ENCODE measurements at regions not wholly inside any gene's neighbourhood (a gene's known extent, or its start where the extent isn't known, plus 50 kb on each side); places are given as distances from the start of the nearest gene placed in this dataset.
A peak's percentile ranks its signal among the peaks of the same experiment; 100 is the strongest.

DNA sequence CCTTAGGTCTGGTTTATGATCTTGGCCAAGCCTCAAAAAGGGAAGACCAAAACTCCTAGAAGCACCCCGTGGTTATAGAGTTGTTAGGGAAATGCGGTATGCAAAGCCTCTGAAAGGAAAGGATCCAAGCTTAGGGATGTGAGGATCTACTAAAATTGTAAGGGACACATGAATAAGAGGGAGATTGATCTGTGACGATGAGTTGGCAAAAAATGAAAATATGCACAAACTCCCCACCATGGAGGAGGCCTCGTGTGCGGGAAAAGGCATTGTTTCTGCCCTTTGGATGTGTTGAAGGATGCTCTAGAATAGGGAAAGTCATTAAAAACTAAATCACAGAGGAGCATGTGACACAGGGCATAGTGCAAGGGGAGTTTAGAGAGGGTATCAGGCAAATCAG, 88.7 kb upstream of the UBL3 start:
- Histone ChIP-seq H3K27me3 (no peaks in the 10 kb centered on the region), H3K4me2 (no peak overlapping the region), H3K4me3 (no peak overlapping the region), H3K27ac (no peak overlapping the region), H3K9me3 (no peaks in the 10 kb centered on the region), H3K36me3 (no peaks in the 10 kb centered on the region), H3K4me1 (peaks cover 41% of the 10 kb centered on the region), H3K9ac (no peak overlapping the region), H4K20me1 (0 out of 2 replicates have a peak, but pooled peaks cover 6% of the 10 kb centered on the region)
- no peak for TF ChIP-seq Cebpa-rat (IDR thresholded peaks at IDR 0.05)

DNA sequence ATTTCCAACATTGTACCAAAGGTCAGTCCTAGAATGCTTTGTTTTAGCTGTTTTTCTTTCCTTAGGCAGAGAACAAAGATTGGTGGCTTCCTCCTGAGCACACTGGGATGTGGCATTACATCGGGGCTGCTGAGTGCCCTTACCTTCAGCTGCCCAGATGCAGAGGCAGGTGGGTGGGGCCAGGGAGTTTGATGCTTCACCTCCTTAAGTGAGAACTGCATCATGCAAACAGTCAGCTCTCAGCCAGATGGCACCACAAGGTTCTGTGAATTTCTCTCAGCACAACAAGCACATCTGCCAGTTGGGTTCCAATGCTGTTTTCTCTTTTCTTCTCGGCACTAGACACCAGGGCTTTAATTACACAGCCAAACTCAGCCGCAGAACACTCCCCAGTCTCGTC, 87.4 kb upstream of the UBL3 start:
- no peak overlapping the region for H3K27ac ChIP-seq

DNA sequence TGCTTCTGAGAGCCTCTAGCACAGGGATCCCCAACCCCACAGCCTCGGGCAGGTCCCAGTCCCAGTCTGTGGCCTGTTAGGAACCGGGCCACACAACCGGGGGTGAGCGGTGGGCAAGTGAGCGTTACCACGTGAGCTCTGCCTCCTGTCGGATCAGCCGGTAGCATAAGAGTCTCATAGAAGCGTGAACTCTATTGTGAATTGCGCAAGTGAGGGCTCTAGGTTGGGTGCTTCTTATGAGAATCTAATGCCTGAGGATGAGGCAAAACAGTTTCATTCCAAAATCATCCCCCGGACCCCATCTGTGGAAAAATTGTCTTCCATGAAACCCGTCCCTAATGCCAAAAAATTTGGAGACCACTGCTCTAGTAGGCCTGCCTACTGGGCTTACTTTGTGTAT, 87.0 kb upstream of the UBL3 start:
- Histone ChIP-seq H3K4me2 (peak overlapping the region; percentile 81), H3K9ac (no peak overlapping the region), H3K27me3 (no peaks in the 10 kb centered on the region), H3K36me3 (no peaks in the 10 kb centered on the region), H4K20me1 (0 out of 2 replicates have a peak, but pooled peaks cover 6% of the 10 kb centered on the region), H3K9me3 (no peaks in the 10 kb centered on the region), H3K4me1 (peaks cover 41% of the 10 kb centered on the region), H3K27ac (no peak overlapping the region), H3K4me3 (no peak overlapping the region)
- no peak for TF ChIP-seq Cebpa-rat (IDR thresholded peaks at IDR 0.05)

More for the DNA sequence above, 87.4 kb upstream of the UBL3 start:
- Histone ChIP-seq H3K4me3 (no peak overlapping the region), H4K20me1 (0 out of 2 replicates have a peak, but pooled peaks cover 6% of the 10 kb centered on the region), H3K9me3 (no peaks in the 10 kb centered on the region), H3K36me3 (no peaks in the 10 kb centered on the region), H3K4me1 (peaks cover 41% of the 10 kb centered on the region), H3K4me2 (peak overlapping the region; percentile 81), H3K9ac (no peak overlapping the region), H3K27me3 (no peaks in the 10 kb centered on the region)
- TF ChIP-seq Cebpa-rat (IDR thresholded peaks at IDR 0.05) = no peak

DNA sequence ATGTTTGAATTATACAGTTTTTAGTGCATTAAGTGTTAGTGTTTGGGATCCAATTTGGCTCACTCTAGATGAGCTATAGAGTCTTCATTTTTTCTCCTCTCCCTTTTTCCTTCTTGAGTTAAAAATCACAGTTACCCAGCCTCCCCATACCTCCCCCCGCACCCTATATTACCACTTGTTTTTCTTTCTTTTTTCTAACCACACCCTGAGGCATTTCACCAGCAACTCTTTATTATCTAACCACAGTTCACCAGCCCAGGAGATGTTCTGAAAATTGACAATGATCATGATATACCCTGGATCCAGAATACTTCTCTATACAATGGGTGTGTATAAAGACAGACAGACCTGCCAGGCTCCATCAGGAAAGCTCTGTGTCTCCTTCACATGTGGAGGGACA, 86.5 kb upstream of the UBL3 start:
- no peak overlapping the region for H3K9ac ChIP-seq

DNA sequence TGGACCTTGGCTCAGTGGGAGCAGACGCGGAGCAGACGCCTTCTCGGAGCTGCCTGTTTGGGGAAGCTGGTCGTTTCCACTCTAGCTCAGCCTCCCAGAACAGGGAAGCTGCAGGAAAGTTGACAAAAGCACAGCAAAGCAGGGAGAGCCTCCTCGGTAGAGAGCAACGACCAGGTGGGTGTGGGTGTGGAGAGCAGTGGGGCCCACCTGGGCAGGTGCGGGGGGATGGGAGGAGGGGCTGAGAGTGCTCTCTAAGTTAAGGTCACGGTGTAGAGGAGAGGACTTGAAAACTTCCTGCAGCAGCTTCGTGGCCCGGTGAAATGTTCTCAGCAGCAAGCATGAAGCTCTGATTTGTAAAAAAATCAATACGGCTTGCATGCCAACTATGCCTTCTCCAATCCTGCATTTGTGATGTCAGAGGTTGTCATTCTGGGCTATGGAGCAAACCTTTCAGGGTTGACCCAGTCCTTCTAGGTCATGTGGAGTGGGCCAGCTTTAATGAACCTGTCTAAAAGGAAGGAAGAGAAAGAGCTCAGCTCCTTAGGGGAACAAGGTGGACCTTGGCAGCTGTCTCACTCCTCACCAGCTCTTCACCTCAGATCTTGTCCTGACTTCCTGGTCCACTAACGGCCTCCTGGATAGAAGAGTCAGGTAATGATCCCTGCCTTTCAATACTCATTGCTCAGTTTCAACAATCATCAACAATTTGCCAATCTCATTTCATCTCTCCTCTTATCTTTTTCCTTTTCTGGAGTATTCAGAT, 85.8 kb upstream of the UBL3 start:
- Histone ChIP-seq H3K36me3 (no peaks in the 10 kb centered on the region), H3K27ac (peak overlapping the region; percentile 64), H3K27me3 (no peaks in the 10 kb centered on the region), H3K9ac (peak overlapping the region; percentile 37; the same call in 1 of the 2 replicates), H3K9me3 (no peaks in the 10 kb centered on the region), H4K20me1 (0 out of 2 replicates have a peak, but pooled peaks cover 6% of the 10 kb centered on the region), H3K4me3 (peak overlapping the region; percentile 30), H3K4me1 (peaks cover 41% of the 10 kb centered on the region), H3K4me2 (peak overlapping the region; percentile 81)
- no peak for TF ChIP-seq Cebpa-rat (IDR thresholded peaks at IDR 0.05)

More for the DNA sequence above, 86.5 kb upstream of the UBL3 start:
- Histone ChIP-seq H3K36me3 (no peaks in the 10 kb centered on the region), H3K27ac (peak overlapping the region; percentile 64; the same call in 1 of the 2 replicates), H3K4me3 (no peak overlapping the region), H3K27me3 (no peaks in the 10 kb centered on the region), H3K9me3 (no peaks in the 10 kb centered on the region), H4K20me1 (0 out of 2 replicates have a peak, but pooled peaks cover 6% of the 10 kb centered on the region), H3K4me1 (peaks cover 41% of the 10 kb centered on the region), H3K4me2 (peak overlapping the region; percentile 81)
- no peak for TF ChIP-seq Cebpa-rat (IDR thresholded peaks at IDR 0.05)

DNA sequence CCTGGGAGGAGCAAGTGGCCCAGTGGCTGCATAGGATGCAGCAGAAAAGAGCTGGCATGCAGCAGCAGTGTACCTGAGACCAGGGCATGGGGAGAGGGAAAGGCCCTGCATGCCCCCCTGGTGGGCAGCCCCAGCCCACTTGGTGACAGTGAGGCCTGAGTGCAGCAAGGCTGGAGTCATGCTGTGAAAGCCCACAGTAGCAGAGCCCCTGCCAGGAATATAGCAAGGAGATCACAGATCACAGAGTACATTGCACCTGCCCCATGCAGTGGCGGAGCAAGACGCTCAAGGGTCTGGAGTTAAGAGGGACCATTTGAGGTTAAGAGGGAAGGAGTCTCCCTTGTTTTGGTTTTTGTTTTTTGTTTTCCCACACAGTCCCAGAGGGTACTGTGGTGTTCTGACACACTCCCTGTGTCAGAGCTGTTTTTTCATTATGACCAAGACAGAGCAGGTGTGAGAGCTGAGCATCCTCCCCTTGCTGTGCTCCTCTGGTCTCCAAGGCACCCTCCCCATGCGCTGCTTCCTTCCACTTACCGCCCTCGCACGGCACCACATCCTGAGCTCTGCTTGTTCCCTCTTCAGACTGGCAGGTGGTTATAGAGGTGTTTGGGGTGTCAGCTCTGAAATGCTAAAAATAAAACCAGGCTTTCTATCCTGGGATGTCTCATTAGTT, 85.0 kb upstream of the UBL3 start:
- Histone ChIP-seq H4K20me1 (0 out of 2 replicates have a peak, but pooled peaks cover 6% of the 10 kb centered on the region), H3K36me3 (no peaks in the 10 kb centered on the region), H3K4me1 (peaks cover 41% of the 10 kb centered on the region), H3K27me3 (no peaks in the 10 kb centered on the region), H3K4me2 (peak overlapping the region; percentile 81), H3K4me3 (peak overlapping the region; percentile 30), H3K9me3 (no peaks in the 10 kb centered on the region), H3K27ac (peak overlapping the region; percentile 64), H3K9ac (peak overlapping the region; percentile 37; the same call in 1 of the 2 replicates)
- TF ChIP-seq Cebpa-rat (IDR thresholded peaks at IDR 0.05) = no peak

DNA sequence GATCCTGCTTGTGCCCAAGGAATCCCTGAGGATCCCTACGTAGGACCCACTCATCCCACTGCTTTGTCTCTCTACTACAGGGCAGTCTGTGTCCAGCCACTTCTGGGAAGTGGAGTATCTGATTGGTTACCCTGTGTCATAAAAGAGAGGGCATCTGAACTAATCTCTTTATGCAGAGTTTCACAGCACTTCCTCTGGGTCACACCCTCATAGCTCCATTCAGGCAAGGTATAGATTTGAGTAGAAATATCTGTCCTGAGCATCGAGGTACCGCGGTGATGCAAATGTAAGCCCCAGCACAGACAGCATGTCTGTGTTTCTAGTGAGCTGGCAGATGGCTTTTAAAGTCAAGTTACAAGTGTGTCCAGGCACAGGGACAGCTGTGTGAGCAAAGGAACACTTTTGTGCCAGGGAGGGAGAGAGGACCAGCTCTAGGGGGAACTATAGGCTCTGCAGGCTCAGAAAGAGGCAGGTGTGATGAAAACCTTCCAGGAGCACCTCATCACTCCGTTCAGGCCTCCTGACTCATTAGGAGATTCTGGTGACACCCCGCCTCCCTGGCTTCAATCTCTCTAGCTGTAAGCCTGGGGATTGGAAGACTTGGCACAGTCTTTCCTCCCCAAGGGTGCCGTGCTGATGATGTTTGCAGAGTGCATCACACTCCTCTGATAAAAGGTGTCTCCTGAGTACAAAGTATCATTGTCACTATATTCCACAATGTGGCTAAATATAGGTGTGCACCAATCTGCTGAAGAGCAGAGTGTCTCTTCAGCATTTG, 84.3 kb upstream of the UBL3 start:
- no peak overlapping the region for H3K9ac ChIP-seq

DNA sequence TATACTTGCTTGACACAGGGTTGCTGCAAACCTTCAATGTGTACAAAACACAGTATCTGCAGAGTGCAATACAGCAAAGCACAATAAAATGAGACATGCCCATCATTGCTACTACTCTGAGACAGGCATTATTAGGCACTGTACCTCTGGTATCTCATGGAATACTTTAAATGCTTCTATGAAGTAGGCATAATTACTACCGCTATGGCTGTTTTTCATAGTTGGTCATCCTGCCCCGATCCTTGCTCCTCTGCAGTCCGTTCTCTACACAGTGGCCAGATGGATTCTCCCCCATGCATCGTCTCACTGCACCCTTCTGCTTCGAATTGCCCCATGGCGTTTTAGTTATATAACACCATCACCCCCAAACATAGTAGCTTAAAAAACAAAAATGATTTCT, 83.0 kb upstream of the UBL3 start:
- Histone ChIP-seq H3K27ac (no peak overlapping the region), H3K27me3 (no peaks in the 10 kb centered on the region), H3K4me3 (no peak overlapping the region), H3K4me1 (peaks cover 40% of the 10 kb centered on the region), H4K20me1 (0 out of 2 replicates have a peak, but pooled peaks cover 6% of the 10 kb centered on the region), H3K4me2 (no peak overlapping the region), H3K36me3 (no peaks in the 10 kb centered on the region), H3K9me3 (no peaks in the 10 kb centered on the region), H3K9ac (no peak overlapping the region)
- TF ChIP-seq Cebpa-rat (IDR thresholded peaks at IDR 0.05) = no peak

More for the DNA sequence above, 84.3 kb upstream of the UBL3 start:
- no peaks in the 10 kb centered on the region for H3K27me3 ChIP-seq
- TF ChIP-seq Cebpa-rat (IDR thresholded peaks at IDR 0.05) = no peak
- H3K36me3 ChIP-seq = no peaks in the 10 kb centered on the region
- no peak overlapping the region; the same call in 1 of the 2 replicates for H3K4me3 ChIP-seq
- H3K27ac ChIP-seq = no peak overlapping the region
- H3K4me1 ChIP-seq = peaks cover 41% of the 10 kb centered on the region
- H4K20me1 ChIP-seq = 0 out of 2 replicates have a peak, but pooled peaks cover 6% of the 10 kb centered on the region
- no peaks in the 10 kb centered on the region for H3K9me3 ChIP-seq
- H3K4me2 ChIP-seq = peak overlapping the region; percentile 81

DNA sequence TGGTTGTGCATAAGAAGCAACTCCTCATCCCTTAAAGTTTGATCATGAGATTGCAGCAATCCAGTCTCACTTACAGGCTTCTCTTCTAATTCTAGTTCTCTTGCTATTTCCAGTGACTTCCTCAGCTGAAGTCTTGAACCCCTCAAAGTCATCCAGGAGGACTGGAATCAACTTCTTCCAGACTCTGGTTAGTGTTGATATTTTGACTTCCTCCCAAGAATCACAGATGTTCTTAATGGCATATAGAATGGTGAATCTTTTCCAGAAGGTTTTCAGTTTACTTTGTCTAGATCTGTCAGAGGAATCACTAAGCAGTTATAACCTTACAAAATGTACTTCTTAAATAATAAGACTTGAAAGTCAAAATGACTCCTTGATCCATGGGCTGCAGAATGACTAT, 81.3 kb upstream of the UBL3 start:
- Histone ChIP-seq H3K9me3 (no peaks in the 10 kb centered on the region), H3K27me3 (no peaks in the 10 kb centered on the region), H3K36me3 (no peaks in the 10 kb centered on the region), H3K4me3 (no peak overlapping the region), H3K4me2 (no peak overlapping the region), H3K27ac (no peak overlapping the region), H4K20me1 (0 out of 2 replicates have a peak, but pooled peaks cover 6% of the 10 kb centered on the region), H3K4me1 (peaks cover 23% of the 10 kb centered on the region), H3K9ac (no peak overlapping the region)
- no peak for TF ChIP-seq Cebpa-rat (IDR thresholded peaks at IDR 0.05)
